Stimulated activated CD4-positive, alpha-beta T cell treated with anti-CD3 and anti-CD28 coated beads, TNF-alpha, amount 100 ng/mL, for 24 hours (primary cell): ENCODE measurements at regions not wholly inside any gene's neighbourhood (a gene's known extent, or its start where the extent isn't known, plus 50 kb on each side); places are given as distances from the start of the nearest gene placed in this dataset.
"Not testable (repeated sequence)": the region's sequence is repeated elsewhere in the genome, so short reads cannot be mapped to it uniquely, and the experiment has no call there.

Experiments used
- DNase-seq, 3 experiments: peaks; one replicate each; pipeline ENCODE4 v3.0.0-alpha.2; 2020; ENCODE audit warnings: low read depth in 3 of 3

DNA sequence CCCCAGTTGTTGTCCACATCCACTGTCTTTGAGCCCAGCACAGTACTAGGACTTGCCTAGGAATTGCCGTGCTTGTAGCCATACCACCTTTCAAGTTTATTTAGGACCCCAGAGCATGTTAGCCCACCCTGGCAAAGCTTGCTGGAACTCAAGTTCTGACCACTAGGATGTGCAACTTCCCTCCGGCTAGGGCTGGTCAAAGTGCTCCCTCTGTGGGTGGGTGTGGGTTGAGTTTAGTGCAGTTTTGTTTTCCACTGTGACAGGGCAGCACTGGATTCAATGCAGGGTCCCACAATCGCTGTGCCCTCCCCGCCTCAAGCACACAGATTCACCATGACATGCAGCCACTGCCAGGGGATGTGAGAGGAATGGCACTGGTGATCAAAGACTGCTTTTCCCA, 96.0 kb downstream of the RASGEF1B start:
- no peak for DNase-seq

DNA sequence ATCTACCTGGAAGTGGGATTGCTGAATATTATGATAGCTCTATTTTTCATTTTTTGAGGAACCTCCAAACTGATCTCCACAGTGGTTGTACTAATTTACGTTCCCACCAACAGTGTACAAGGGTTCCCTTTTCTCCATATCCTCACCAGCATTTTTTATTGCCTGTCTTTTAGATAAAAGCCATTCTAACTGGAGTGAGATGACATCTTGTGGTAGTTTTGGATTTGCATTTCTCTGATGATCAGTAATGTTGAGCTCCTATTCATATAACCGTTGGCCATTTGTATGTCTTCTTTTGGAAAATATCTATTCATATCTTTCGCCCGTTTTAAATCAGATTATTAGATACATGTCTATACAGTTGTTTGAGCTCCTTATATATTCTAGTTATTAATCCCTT, 101.8 kb downstream of the RASGEF1B start:
- no peak for DNase-seq

DNA sequence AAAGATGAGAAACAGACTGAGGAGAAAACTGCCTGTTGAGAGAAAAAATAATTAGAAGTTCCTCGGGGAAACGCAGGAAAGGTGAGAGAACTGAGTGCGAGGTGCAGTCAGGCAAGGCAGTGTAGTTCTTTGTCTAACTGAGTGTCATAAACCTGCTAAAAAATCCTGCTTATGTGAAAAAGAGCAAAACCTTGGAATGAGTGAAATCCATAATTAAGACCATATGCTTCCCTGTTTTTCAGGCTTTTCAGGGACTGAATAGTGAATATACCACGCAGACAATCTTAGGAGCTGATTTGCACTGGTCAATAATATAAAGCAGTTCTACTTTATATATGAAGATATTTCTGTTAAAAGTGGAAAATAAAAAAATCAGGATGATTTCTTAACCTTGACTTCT, 104.9 kb downstream of the RASGEF1B start:
- DNase-seq: no peak

DNA sequence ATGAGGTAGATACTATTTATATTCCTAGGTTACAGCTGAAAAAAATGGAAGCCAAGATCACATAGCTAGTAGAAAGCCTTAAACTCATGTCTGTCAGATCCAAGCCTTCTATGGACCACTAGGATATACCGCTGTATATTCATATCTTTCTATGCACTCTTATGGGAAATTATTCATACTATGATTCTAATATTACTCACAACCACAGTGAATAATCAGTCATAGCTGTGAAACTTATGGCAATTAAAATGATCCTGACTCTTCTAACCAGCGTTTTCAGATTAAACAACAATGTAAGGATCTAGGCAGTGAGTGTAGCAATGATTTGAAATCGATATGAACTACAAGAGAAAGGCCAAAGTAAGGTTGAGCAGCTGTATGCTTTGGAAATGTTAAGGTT, 111.0 kb downstream of the RASGEF1B start:
- DNase-seq: no peak

DNA sequence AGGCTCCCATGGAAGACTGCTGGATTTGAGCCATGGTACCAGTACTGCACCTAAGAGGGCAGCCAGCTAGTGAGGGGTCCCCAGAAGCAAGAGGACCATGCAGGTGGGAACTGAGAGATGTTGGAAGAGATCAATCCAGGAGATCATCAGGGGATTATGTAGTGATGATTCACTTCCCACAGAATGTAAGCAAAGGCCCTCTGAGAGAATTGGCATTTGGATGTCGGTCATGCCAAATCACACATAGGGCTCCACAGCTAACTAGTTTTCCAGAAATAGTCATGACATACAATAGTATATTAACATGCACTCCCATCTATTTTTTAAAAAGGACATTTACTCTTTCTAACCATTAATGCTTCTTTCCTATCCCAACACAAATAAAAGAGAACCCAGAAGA, 112.5 kb downstream of the RASGEF1B start:
- DNase-seq: no peak

DNA sequence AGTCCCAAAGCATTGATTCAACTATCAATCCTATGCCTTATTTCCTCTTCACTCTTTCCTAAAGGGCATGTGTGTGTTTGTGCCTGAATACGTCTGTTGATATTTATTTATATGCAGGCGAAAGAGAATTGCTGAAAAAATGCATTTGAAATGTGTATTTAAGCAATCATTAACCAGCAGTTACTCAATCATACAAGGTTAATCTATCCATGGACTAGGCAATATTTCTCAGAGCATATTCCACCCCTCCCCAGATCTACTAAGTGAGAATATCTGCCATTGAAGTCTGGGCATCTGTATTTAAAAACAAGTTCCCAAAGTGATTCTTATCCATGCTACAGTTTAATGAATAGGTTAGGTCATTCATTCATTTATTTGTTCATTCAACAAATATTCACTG, 113.6 kb downstream of the RASGEF1B start:
- no peak for DNase-seq

DNA sequence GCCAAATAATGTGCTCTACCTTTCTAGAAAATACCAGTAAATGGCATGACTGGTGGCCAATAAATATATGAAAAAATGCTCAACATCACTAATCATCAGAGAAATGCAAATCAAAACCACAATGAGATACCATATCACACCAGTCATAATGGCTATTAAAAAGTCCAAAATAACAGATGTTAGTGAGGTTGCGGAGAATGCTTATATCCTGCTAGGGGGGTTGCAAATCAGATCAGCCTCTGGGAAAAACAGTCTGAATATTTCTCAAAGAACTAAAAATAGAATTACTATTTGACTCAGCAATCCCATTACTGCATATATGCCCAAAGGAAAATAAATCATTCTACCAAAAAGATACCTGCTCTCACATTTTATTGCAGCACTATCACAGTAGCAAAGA, 115.1 kb downstream of the RASGEF1B start:
- no peak for DNase-seq

DNA sequence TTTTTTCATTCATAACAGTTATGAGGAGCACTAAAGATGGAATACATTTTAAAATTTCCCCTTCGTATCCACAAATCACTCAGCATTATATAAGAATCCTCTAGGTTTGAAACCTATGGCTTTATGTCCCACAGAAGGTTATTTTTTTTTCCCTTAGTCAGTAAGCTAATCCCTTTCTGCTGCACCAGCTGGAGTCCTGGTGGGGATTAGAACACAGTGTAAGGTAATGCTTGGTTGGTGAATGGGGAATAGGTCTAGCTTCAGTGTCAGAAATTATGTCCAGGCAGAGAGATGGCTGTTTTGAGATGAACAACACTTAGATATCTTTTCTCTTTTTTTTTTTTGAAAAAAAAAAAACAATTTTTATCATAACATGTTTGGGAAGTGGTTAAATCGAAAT, 116.6 kb downstream of the RASGEF1B start:
- no peak for DNase-seq

DNA sequence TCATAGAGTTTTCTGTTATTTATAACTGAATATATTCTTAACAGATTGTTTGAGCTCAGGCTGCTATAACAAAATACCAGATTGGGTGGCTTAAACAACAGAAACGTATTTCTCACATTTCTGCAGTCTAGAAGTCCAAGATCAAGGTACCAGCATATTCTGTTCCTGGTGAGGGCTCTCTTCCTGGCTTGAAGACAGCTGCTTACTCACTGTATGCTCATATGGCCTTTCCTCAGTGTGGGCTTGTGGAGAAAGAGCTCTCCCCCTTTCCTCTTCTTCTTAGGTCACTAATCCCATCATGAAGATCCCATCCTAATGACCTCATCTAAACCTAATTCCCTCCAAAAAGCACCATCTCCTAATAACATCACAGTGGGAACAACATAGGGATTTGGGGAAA, 117.8 kb downstream of the RASGEF1B start:
- no peak for DNase-seq

DNA sequence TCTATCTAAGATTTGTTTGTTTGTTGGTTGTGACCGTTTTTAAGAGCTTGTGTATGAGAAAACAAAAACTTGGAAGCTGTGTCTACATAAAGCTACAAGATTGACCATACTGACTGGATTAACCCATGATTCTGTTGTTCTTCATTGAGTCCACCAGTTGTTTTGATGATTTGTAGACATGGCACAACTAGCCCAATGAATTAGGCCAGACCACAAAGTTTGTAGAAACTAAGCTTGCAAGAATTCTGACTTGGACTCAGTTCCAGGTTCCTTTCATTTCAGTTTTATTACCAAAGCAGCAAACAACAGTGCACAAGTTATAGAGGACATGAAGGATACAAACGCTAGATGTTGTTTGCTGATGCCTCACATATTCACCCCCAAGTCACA, 119.3 kb downstream of the RASGEF1B start:
- DNase-seq: no peak

DNA sequence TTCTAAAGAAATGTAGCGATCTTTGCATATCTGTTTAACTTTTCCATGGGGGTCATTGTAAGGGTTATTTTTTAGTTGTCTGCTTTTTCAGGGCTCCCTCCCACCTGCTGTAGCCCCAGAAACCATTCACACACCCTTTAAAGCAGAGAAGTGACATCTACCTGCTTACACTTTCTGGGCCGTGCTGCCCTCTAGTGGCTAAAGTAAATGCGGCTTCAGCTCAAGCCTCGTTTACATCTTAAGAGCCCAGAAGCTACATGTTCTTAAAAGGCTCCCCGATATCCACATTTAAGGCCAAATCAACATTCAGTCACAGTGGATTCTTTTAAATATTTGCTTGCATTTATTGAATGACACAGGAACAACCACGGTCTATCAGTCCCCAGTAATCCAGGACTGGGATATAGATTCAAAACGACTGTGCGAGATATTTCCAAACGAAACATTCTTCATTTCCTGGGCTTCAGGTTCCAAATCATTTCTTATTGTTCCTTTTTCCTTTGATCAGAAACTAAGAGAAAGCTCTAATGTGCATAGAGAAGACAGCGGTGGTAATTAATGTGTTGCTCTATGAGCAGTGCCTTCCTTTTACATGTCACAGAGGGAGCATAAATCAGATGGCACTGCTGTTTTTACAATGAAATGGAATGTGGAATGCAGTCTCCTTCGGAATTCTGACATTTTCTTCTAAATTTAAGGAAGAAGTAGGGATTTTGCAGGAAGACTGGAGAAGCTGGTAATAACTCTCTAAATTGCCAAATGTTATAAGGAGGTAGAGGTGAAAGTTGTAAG, 119.9 kb downstream of the RASGEF1B start:
- peak; percentile 40 to 59 (median 40) for DNase-seq

DNA sequence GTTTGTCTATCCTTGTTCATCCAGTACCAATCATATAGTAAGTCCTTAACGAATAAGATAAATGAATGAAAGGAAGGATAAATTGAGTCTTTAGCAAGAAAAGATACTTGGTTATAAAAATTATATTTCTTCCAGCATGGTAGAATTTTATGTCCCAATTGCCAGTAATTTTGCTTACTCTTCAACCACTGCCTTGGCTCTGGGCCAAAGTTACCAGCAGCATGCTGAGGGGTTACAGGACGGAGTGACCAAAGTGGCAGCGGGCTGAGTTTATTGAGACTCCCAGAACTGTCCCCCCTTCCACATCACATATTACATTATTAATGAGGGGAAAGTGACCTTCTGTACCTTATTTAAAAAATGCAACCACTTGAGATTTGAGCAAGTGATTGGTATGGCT, 121.7 kb downstream of the RASGEF1B start:
- DNase-seq: no peak

DNA sequence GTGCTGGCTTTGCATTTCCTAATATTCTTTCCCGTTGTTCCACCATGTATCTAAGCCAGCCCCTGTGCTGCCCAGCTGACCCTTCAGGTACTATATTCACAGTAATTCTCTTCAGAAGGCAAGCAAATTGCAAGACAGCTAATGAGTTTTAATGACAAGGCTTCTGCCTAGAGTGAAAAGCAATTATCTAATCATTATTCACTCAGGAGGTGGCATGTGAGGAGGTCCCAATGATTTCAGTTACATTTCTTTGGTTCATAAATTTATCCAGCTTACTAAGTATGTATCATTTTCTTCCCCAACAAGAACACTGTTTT, 123.0 kb downstream of the RASGEF1B start:
- DNase-seq: no peak

DNA sequence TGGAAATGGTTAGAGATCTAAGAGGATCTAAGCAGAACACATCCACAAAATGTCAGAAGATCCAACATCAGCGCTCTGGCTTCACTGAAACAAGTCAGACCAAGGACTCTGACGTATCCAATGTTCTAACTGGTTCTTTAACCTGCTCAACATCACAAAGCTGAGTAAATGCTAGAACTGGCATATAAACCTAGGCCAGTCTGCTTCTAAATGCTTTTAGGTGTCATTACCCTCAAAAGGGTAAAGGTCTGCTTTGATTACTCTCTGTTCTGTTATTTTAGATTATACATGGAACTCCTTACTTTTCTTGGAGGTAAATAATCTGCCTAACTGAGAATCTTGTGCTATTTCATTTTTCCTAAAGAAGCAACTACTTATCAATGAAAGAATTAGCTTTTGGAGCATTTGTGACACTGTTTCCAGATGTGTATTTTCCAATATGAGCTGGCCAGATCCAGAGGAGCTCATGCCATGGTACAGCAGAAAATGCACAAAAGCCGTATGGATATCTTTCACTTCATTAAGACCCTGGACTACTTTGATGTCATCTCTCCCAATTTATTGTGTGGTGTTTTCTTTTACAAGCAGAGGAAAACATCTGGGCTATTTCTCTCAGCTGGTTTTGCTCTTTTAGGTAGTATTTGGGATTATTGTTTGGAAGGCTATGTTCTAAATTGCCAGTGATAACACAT, 123.5 kb downstream of the RASGEF1B start:
- no peak for DNase-seq

DNA sequence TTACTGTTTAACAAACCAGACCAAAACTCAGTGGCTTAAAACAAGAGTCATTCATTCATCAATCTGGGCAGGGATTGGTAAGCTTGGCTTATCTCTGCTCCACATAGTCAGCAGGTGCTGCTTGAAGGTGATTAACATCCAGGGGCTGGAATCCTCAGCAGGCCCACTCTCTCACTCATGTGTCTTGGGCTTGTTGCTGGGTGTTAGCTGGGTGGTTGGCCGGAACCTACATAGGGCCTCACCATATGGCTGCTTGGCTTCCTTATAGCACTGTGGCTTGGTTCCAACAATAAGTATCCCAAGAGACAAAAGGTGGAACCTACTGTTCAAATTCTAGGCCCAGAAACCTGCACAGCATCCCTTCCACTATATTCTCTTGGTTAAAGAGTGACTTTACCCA, 125.0 kb downstream of the RASGEF1B start:
- no peak for DNase-seq

DNA sequence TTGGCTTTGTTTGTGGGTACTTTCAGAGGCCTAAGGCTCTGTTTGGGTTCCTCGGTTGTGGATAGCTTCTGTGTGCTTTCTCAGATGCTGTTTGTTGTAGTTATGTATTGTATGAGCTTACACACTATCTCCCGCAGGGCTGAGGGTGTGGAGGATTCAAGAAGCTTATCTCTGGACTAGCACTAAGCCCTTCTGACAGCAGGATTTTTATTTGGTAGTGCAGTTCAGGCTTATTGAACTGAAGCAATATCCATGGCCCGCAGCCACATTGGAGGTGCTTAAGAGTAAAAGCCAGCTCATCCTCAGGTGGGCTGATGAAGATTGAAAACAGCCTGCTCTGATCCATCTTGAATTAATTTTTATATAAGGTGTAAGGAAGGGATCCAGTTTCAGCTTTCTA, 128.2 kb downstream of the RASGEF1B start:
- DNase-seq: no peak

DNA sequence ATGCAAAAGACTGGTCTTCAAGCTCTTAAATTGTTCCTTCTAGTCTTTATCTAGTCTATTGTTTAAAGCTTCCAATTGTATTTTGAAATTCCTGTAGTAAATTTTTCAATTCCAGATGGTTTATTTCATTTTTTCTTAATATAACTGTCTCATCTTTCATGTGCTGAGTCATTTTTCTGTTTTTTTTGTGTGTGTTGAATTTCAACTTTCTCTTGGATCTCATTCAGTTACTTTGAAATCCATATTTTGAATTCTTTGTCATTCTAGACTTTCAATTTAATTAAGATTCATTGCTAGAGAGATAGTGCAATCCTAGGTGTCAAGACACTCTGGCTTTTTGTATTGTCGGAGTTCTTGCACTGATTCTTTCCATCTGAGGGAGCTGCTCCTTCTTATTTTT, 128.0 kb upstream of the PRKG2 start:
- DNase-seq: no peak

DNA sequence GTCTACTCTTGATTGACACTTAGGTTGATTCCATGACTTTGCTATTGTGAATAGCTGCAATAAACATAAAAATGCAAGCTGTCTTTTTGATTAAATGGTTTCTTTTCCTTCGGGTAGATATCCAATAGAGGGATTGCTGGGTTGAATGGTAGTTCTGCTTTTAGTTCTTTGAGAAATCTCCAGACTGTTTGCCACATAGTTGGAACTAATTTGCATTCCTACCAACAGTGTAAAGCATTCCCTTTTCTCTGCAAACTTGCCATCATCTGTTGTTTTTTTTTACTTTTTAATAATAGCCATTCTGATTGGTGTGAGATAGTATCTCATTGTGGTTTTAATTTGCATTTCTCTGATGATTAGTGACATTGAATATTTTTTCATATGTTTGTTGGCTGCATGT, 122.2 kb upstream of the PRKG2 start:
- no peak for DNase-seq

DNA sequence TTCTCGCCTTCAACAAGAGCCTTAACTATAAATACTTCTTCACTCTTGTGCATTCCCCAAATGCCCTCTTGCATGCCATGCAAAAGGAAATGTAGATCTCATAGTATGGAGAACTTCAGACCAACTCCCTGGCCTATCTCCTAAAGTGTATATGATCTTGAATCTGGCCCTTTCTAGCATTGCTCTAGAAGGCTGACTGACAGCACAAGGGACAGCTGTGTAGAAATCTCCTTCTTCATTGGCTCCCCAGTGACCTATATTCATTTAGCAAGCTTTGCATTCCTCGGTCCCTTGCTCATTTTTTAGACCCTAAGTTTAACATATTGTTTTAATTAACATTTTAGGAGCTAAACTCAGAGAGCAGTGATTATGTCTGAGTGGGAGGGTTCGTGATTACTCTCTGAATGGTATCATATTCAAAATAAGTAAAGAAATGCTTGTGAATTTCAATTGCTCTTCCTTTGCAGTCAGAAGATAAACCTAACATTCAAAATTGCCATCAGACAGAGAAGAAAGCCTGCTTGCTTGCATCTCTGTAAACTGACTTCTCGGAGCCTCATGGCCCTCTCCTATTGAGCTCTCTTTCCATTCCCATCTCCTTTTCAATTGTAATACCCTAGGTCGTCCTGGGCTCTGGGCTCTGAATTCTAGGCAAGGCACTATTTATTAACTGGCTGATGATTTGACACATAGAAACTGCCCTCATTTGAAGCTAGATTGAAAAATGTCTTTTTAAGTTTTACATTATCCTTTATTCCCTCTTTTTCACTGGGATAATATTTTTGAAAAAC, 120.3 kb upstream of the PRKG2 start:
- DNase-seq: no peak

DNA sequence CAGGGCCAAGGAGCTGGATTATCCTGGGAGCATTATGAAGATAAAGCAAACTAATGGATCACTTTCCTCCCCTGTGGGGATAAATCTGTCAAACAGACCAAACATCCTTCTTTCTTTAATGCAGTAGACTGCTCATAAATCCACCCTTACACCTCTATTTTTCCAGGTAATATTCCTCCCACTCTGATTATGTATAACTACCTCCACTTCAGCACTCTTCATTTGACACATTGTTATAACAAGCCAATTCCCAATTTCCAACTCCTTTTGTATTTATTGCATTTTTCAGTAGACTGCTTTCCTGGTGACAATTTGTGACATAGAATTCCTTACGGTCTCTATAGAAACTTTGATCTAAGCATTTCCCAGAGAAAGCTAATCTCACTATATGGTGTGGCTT, 115.0 kb upstream of the PRKG2 start:
- no peak for DNase-seq

DNA sequence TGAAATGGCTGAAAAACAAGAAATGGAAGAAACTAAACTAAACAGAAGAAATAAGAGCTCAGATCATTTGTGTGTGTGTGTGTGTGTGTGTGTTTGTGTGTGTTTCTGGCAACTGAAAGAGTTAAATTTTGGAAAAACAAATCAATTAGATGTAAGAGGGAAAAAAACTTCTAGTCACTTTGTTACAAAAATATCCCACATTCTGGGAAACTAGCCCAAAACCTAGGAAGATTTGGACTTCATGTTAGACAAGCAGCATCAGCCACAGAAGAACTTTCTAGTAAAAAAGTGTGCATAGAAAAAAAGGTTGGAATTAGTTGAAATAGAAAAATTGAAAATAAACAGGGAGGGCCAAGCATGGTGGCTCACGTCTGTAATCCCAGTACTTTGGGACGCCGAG, 111.6 kb upstream of the PRKG2 start:
- DNase-seq: no peak

DNA sequence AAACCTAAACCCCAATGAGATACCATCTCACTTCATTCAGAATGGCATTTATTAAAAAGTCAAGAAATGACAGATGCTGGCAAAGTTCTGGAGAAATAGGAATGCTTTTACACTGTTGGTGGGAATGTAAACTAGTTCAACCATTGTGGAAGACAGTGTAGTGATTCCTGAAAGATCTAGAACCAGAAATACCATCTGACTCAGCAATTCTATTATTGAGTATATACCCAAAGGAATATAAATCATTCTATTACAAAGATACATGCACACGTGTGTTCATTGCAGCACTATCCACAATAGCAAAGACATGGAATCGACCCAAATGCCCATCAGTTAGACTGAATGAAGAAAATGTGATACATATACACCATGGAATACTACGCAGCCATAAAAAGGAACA, 109.6 kb upstream of the PRKG2 start:
- DNase-seq: not testable (repeated sequence)

DNA sequence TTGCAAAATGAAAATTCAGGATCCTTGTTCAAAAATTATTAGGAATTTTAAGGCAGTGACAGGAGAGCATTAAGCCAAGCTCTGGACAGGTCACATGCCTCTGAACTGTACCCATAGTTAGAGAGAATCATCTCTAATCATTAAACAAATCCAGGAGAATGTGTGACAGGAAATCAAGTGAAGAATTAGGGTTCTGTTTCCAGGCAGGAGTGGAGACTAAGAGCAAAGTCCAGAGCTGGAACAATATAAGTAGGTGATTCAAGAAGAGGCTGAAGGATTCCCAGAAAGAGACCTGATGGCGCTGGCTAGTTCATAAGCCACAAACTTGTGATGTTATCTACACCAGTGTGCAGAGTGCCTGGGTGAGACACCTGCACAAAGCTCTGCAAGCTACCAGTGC, 104.6 kb upstream of the PRKG2 start:
- DNase-seq: no peak
